H1 (cell line): ENCODE measurements at regions not wholly inside any gene's neighbourhood (a gene's known extent, or its start where the extent isn't known, plus 50 kb on each side); places are given as distances from the start of the nearest gene placed in this dataset.

Experiments used
- RFX5 ChIP-seq: IDR thresholded peaks from 2 replicates; pipeline ENCODE4 v1.6.1; 2011; ENCODE audit warnings: low read depth, low read length, improper control_type of control experiment, borderline replicate concordance
- SIRT6 ChIP-seq: IDR thresholded peaks from one replicate; pipeline ENCODE4 v1.7.1; 2012; ENCODE audit warnings: low read length, inconsistent platforms
- TF ChIP-seq, protein P1 (sequence below): fragments of 300-600 bp; sonication (generic); IDR thresholded peaks from 2 replicates; pipeline ENCODE4 v1.7.1; 2012; ENCODE audit warnings: low read length, moderate library complexity, mild to moderate bottlenecking, inconsistent platforms; ENCODE audit not compliant: insufficient replicate concordance

DNA sequence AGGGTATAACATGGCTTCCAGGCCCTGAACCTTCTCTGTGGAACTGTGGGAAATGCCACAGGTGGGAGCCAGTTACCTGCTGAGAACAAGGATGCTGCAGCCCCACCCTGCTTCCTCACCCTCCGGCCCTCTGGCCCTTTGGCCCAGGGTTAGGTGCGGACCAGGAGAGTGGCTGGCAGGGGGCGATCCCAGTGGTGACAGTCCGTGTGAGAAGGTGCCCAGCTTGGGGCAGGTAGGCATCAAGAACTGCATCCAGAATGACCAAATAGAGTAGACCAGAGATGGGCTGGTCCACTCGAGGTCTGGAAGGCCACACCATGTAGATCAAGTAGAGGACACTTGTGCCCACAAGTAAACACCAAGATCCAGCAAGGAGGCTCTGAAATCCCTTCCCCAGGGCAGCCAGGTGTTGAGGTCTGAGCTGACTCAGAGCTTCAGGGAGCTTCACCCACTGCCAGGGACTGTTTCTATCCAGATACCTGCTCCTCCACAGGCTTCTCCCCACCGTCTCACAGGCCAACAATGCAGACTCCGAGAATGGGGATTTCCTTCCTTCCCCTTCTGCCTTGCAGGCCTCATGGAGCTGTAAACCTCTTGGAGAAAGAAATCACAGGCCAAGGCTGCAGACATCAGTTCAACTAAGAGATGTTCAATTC is 61.4 kb upstream of the ZSWIM6 start (continued):
- TF ChIP-seq, protein P1, sequence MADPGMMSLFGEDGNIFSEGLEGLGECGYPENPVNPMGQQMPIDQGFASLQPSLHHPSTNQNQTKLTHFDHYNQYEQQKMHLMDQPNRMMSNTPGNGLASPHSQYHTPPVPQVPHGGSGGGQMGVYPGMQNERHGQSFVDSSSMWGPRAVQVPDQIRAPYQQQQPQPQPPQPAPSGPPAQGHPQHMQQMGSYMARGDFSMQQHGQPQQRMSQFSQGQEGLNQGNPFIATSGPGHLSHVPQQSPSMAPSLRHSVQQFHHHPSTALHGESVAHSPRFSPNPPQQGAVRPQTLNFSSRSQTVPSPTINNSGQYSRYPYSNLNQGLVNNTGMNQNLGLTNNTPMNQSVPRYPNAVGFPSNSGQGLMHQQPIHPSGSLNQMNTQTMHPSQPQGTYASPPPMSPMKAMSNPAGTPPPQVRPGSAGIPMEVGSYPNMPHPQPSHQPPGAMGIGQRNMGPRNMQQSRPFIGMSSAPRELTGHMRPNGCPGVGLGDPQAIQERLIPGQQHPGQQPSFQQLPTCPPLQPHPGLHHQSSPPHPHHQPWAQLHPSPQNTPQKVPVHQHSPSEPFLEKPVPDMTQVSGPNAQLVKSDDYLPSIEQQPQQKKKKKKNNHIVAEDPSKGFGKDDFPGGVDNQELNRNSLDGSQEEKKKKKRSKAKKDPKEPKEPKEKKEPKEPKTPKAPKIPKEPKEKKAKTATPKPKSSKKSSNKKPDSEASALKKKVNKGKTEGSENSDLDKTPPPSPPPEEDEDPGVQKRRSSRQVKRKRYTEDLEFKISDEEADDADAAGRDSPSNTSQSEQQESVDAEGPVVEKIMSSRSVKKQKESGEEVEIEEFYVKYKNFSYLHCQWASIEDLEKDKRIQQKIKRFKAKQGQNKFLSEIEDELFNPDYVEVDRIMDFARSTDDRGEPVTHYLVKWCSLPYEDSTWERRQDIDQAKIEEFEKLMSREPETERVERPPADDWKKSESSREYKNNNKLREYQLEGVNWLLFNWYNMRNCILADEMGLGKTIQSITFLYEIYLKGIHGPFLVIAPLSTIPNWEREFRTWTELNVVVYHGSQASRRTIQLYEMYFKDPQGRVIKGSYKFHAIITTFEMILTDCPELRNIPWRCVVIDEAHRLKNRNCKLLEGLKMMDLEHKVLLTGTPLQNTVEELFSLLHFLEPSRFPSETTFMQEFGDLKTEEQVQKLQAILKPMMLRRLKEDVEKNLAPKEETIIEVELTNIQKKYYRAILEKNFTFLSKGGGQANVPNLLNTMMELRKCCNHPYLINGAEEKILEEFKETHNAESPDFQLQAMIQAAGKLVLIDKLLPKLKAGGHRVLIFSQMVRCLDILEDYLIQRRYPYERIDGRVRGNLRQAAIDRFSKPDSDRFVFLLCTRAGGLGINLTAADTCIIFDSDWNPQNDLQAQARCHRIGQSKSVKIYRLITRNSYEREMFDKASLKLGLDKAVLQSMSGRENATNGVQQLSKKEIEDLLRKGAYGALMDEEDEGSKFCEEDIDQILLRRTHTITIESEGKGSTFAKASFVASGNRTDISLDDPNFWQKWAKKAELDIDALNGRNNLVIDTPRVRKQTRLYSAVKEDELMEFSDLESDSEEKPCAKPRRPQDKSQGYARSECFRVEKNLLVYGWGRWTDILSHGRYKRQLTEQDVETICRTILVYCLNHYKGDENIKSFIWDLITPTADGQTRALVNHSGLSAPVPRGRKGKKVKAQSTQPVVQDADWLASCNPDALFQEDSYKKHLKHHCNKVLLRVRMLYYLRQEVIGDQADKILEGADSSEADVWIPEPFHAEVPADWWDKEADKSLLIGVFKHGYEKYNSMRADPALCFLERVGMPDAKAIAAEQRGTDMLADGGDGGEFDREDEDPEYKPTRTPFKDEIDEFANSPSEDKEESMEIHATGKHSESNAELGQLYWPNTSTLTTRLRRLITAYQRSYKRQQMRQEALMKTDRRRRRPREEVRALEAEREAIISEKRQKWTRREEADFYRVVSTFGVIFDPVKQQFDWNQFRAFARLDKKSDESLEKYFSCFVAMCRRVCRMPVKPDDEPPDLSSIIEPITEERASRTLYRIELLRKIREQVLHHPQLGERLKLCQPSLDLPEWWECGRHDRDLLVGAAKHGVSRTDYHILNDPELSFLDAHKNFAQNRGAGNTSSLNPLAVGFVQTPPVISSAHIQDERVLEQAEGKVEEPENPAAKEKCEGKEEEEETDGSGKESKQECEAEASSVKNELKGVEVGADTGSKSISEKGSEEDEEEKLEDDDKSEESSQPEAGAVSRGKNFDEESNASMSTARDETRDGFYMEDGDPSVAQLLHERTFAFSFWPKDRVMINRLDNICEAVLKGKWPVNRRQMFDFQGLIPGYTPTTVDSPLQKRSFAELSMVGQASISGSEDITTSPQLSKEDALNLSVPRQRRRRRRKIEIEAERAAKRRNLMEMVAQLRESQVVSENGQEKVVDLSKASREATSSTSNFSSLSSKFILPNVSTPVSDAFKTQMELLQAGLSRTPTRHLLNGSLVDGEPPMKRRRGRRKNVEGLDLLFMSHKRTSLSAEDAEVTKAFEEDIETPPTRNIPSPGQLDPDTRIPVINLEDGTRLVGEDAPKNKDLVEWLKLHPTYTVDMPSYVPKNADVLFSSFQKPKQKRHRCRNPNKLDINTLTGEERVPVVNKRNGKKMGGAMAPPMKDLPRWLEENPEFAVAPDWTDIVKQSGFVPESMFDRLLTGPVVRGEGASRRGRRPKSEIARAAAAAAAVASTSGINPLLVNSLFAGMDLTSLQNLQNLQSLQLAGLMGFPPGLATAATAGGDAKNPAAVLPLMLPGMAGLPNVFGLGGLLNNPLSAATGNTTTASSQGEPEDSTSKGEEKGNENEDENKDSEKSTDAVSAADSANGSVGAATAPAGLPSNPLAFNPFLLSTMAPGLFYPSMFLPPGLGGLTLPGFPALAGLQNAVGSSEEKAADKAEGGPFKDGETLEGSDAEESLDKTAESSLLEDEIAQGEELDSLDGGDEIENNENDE: no peak
- TF ChIP-seq SIRT6 (no peak), RFX5 (no peak)
- TF ChIP-seq, all 59 proteins: peak for 0
